Activated naive CD8-positive, alpha-beta T cell treated with anti-CD3 and anti-CD28 coated beads, Interleukin-2, amount 10 ng/mL, durations not matched to agents 7 days and 5 days (primary cell): ENCODE measurements at regions not wholly inside any gene's neighbourhood (a gene's known extent, or its start where the extent isn't known, plus 50 kb on each side); places are given as distances from the start of the nearest gene placed in this dataset.

Source experiments
- ATAC-seq: fragments of 150-1000 bp; cut with Tn5 transposase; one replicate; pipeline ENCODE4 v1.10.0; 2021; ENCODE audit warnings: low read depth, moderate library complexity
- POLR2A ChIA-PET: fragments of 350-600 bp; sonication (Branson Sonifier 250); formaldehyde crosslinking; loops from one replicate; lab custom pipeline; 2021; ENCODE audit warnings: antibody characterized with exemption; lab: Charles Lee
- DNase-seq: peaks from one replicate; pipeline ENCODE4 v3.0.0; 2021
- H3K27ac Mint-ChIP-seq: one replicate; pipeline ENCODE4 v1.8.0; 2022; ENCODE audit warnings: mild to moderate bottlenecking, mixed read lengths
- H3K27me3 Mint-ChIP-seq: one replicate; pipeline ENCODE4 v1.8.0; 2022; ENCODE audit warnings: mild to moderate bottlenecking, moderate library complexity, mixed read lengths
- H3K36me3 Mint-ChIP-seq: one replicate; pipeline ENCODE4 v1.8.0; 2021; ENCODE audit warnings: mild to moderate bottlenecking, mixed read lengths
- H3K4me1 Mint-ChIP-seq: one replicate; pipeline ENCODE4 v1.8.0; 2021; ENCODE audit warnings: mixed read lengths
- H3K4me3 Mint-ChIP-seq: one replicate; pipeline ENCODE4 v1.8.0; 2022; ENCODE audit warnings: mild to moderate bottlenecking, moderate library complexity, mixed read lengths
- H3K9me3 Mint-ChIP-seq: one replicate; pipeline ENCODE4 v1.8.0; 2021; ENCODE audit warnings: mixed read lengths

GRCh38 chr11:115803073-115803740 is 299.0 kb upstream of the CADM1 start:
- no peaks in the 10 kb centered on the region for H3K36me3 Mint-ChIP-seq
- H3K9me3 Mint-ChIP-seq: peaks cover 7% of the 10 kb centered on the region
- no peaks in the 10 kb centered on the region for H3K4me1 Mint-ChIP-seq
- DNase-seq: no peak
- no peak overlapping the region for H3K27ac Mint-ChIP-seq
- no peak for ATAC-seq
- no peaks in the 10 kb centered on the region for H3K27me3 Mint-ChIP-seq
- no peak overlapping the region for H3K4me3 Mint-ChIP-seq
- POLR2A ChIA-PET: no interaction called here

GRCh38 chr11:115802641-115803040 is 298.4 kb upstream of the CADM1 start:
- H3K4me3 Mint-ChIP-seq: no peak overlapping the region
- no peaks in the 10 kb centered on the region for H3K4me1 Mint-ChIP-seq
- no peak for DNase-seq
- H3K36me3 Mint-ChIP-seq: no peaks in the 10 kb centered on the region
- no peak overlapping the region for H3K27ac Mint-ChIP-seq
- H3K9me3 Mint-ChIP-seq: peaks cover 4% of the 10 kb centered on the region
- POLR2A ChIA-PET: no interaction called here
- ATAC-seq: no peak
- peaks cover under 1% of the 10 kb centered on the region for H3K27me3 Mint-ChIP-seq

GRCh38 chr11:115792903-115793302 is 288.7 kb upstream of the CADM1 start:
- Mint-ChIP-seq H3K4me1 (no peaks in the 10 kb centered on the region), H3K36me3 (no peaks in the 10 kb centered on the region), H3K27ac (no peak overlapping the region), H3K27me3 (peaks cover 2% of the 10 kb centered on the region), H3K9me3 (peaks cover 1% of the 10 kb centered on the region), H3K4me3 (no peak overlapping the region)
- DNase-seq (no peak), ATAC-seq (no peak)
- POLR2A ChIA-PET: no interaction called here

- DNase-seq (no peak), ATAC-seq (no peak)
- H3K4me3 Mint-ChIP-seq: no peak overlapping the region
- H3K36me3 Mint-ChIP-seq: no peaks in the 10 kb centered on the region
- H3K4me1 Mint-ChIP-seq: no peaks in the 10 kb centered on the region
- POLR2A ChIA-PET: no interaction called here
- H3K27ac Mint-ChIP-seq: no peak overlapping the region
- peaks cover 5% of the 10 kb centered on the region for H3K9me3 Mint-ChIP-seq
- H3K27me3 Mint-ChIP-seq: no peaks in the 10 kb centered on the region
Observed at GRCh38 chr11:115787302-115787701, 283.1 kb upstream of the CADM1 start.

GRCh38 chr11:115784796-115785521 is 280.7 kb upstream of the CADM1 start:
- no peaks in the 10 kb centered on the region for H3K4me1 Mint-ChIP-seq
- peaks cover 8% of the 10 kb centered on the region for H3K9me3 Mint-ChIP-seq
- H3K4me3 Mint-ChIP-seq: no peak overlapping the region
- DNase-seq (no peak), ATAC-seq (no peak)
- no peaks in the 10 kb centered on the region for H3K36me3 Mint-ChIP-seq
- H3K27me3 Mint-ChIP-seq: no peaks in the 10 kb centered on the region
- H3K27ac Mint-ChIP-seq: no peak overlapping the region
- POLR2A ChIA-PET: no interaction called here

- peaks cover 4% of the 10 kb centered on the region for H3K9me3 Mint-ChIP-seq
- ATAC-seq (no peak), DNase-seq (no peak)
- H3K36me3 Mint-ChIP-seq: no peaks in the 10 kb centered on the region
- H3K27ac Mint-ChIP-seq: no peak overlapping the region
- no peaks in the 10 kb centered on the region for H3K27me3 Mint-ChIP-seq
- no peak overlapping the region for H3K4me3 Mint-ChIP-seq
- POLR2A ChIA-PET: no interaction called here
- H3K4me1 Mint-ChIP-seq: no peaks in the 10 kb centered on the region
Observed at GRCh38 chr11:115780646-115781362, 276.6 kb upstream of the CADM1 start.

- ATAC-seq (no peak), DNase-seq (no peak)
- Mint-ChIP-seq H3K9me3 (peaks cover 4% of the 10 kb centered on the region), H3K4me1 (no peaks in the 10 kb centered on the region), H3K27me3 (no peaks in the 10 kb centered on the region), H3K36me3 (no peaks in the 10 kb centered on the region), H3K4me3 (no peak overlapping the region), H3K27ac (no peak overlapping the region)
- POLR2A ChIA-PET: no interaction called here
Observed at GRCh38 chr11:115778928-115779650, 274.9 kb upstream of the CADM1 start.

- H3K4me3 Mint-ChIP-seq: no peak overlapping the region
- H3K27me3 Mint-ChIP-seq: no peaks in the 10 kb centered on the region
- H3K9me3 Mint-ChIP-seq: peaks cover 2% of the 10 kb centered on the region
- POLR2A ChIA-PET: no interaction called here
- H3K27ac Mint-ChIP-seq: no peak overlapping the region
- no peaks in the 10 kb centered on the region for H3K36me3 Mint-ChIP-seq
- H3K4me1 Mint-ChIP-seq: no peaks in the 10 kb centered on the region
- DNase-seq (no peak), ATAC-seq (no peak)
Observed at GRCh38 chr11:115776916-115777315, 272.7 kb upstream of the CADM1 start.

- Mint-ChIP-seq H3K27ac (no peak overlapping the region), H3K4me1 (no peaks in the 10 kb centered on the region), H3K36me3 (no peaks in the 10 kb centered on the region), H3K4me3 (no peak overlapping the region), H3K27me3 (no peaks in the 10 kb centered on the region), H3K9me3 (no peaks in the 10 kb centered on the region)
- POLR2A ChIA-PET: no interaction called here
- DNase-seq: no peak
- no peak for ATAC-seq
Observed at GRCh38 chr11:115775846-115776245, 271.6 kb upstream of the CADM1 start.

- Mint-ChIP-seq H3K4me1 (no peaks in the 10 kb centered on the region), H3K27ac (no peak overlapping the region), H3K27me3 (no peaks in the 10 kb centered on the region), H3K4me3 (no peak overlapping the region), H3K9me3 (no peaks in the 10 kb centered on the region), H3K36me3 (no peaks in the 10 kb centered on the region)
- POLR2A ChIA-PET: no interaction called here
- ATAC-seq (no peak), DNase-seq (no peak)
Observed at GRCh38 chr11:115774756-115775155, 270.5 kb upstream of the CADM1 start.

- Mint-ChIP-seq H3K27ac (no peak overlapping the region), H3K4me1 (no peaks in the 10 kb centered on the region), H3K4me3 (no peak overlapping the region), H3K36me3 (no peaks in the 10 kb centered on the region), H3K9me3 (no peaks in the 10 kb centered on the region), H3K27me3 (no peaks in the 10 kb centered on the region)
- POLR2A ChIA-PET: no interaction called here
- DNase-seq: no peak
- no peak for ATAC-seq
Observed at GRCh38 chr11:115769891-115770290, 265.7 kb upstream of the CADM1 start.

- H3K36me3 Mint-ChIP-seq: no peaks in the 10 kb centered on the region
- H3K9me3 Mint-ChIP-seq: no peaks in the 10 kb centered on the region
- no peaks in the 10 kb centered on the region for H3K4me1 Mint-ChIP-seq
- H3K4me3 Mint-ChIP-seq: no peak overlapping the region
- POLR2A ChIA-PET: no interaction called here
- ATAC-seq (no peak), DNase-seq (no peak)
- H3K27me3 Mint-ChIP-seq: no peaks in the 10 kb centered on the region
- H3K27ac Mint-ChIP-seq: no peak overlapping the region
Observed at GRCh38 chr11:115767883-115768282, 263.7 kb upstream of the CADM1 start.

GRCh38 chr11:115767047-115767802 is 263.0 kb upstream of the CADM1 start:
- no peak for DNase-seq
- H3K27me3 Mint-ChIP-seq: no peaks in the 10 kb centered on the region
- H3K4me3 Mint-ChIP-seq: no peak overlapping the region
- H3K9me3 Mint-ChIP-seq: no peaks in the 10 kb centered on the region
- no peak overlapping the region for H3K27ac Mint-ChIP-seq
- no peak for ATAC-seq
- no peaks in the 10 kb centered on the region for H3K36me3 Mint-ChIP-seq
- H3K4me1 Mint-ChIP-seq: no peaks in the 10 kb centered on the region
- POLR2A ChIA-PET: no interaction called here
